Occipital lobe (tissue), 1 donor: ENCODE measurements at regions not wholly inside any gene's neighbourhood (a gene's known extent, or its start where the extent isn't known, plus 50 kb on each side); places are given as distances from the start of the nearest gene placed in this dataset.
"Not testable (repeated sequence)": the region's sequence is repeated elsewhere in the genome, so short reads cannot be mapped to it uniquely, and the experiment has no call there.

ENCODE experiments used
- DNase-seq: peaks from one replicate; lab custom pipeline; 2025; lab: John Stamatoyannopoulos, UW

DNA sequence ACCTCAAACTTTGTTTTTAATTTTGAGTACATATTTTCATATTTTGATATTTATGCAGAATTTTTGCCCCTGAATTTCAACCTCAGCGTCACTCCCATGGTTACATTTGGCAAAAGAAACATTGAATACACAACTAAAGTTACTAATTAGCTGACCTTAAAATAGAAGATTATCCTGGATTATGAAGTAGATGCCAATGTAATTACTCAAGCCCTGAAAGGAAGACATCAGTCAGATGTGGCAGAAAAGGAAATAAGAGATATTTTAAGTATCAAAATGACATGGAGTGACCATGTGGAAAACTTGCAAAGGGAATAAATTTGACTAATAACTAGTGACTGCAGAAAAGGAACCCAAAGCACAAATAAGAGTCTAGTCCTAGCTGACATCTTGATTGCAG lies 701.3 kb upstream of the KCND2 start:
- no peak for DNase-seq

DNA sequence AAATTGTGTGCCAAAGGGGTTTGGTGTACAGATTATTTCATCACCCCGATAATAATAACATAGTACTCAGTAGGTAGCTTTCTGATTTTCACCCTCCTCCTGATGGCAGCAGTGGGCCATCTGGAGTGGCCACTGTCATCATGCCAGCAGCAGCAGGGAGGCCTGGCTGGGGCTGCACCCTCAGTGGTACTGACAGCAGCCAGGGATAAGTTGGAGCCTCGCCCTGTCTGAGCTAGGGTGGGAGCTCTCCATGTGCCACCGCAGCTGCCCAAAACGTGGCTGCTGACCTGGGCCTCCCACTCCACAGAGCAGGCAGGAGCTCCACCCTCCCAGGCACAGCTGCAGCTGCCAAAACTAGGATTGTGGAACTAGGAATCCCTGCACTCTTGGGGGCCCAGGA lies 700.8 kb upstream of the KCND2 start:
- DNase-seq, result no peak

DNA sequence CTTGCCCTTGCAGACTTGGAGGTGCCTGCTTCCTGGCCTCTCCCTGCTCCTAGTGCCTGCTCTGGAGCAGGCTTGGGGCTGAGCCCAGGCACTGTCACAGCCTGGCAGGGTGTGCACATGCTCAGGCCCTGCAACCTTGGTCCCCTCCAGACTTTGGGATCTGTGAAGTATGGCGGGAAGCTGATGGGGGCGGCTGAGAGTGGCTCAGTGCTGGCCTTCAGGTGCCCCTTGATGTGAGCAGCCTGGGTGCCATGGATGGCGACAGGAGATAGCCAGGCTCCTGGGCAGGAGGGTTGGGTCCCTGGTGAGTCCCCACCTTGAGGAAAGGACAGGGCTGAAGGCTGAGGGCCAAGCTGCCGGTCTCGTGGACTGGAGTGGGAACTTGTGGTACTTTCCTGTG lies 700.4 kb upstream of the KCND2 start:
- DNase-seq, result no peak

DNA sequence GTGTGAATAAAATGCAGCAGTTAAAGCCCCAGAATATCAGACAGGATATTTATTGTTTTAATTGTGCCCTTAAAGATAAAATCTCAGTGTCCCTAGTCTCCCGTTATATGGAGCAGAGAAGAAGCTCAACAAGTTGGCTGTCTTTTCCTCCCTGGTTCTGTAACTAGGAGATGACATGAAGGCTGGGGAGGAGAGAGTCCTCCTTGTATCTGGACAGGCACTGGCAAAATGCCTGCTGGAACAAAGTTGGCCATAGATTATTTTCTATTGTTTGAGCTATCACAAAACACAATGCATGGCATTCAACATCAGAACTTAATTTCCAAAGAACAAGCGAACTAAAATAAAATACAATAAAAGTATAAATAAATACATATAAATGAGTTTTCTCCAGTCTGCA lies 694.9 kb upstream of the KCND2 start:
- no peak for DNase-seq

GRCh38 chr7:119594956-119595355 lies 678.0 kb upstream of the KCND2 start:
- no peak for DNase-seq

DNA sequence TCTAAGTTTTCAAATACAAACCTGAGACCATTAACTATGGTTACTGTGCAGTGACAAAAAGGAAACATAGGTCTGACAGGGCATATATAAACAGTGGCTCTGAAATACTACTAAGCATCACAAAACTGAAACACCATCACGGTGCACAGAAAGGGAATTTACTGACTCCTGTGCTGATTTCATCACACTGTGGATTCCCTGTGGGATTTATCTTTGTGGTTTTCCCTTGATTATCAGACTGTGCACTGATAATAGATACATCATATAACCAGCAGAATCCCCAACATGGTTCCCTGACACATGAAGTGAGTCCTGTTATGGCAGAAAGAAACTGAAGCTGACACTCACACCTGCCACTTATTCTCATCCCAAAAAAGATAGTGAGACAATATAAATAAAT lies 676.3 kb upstream of the KCND2 start:
- DNase-seq, result no peak

DNA sequence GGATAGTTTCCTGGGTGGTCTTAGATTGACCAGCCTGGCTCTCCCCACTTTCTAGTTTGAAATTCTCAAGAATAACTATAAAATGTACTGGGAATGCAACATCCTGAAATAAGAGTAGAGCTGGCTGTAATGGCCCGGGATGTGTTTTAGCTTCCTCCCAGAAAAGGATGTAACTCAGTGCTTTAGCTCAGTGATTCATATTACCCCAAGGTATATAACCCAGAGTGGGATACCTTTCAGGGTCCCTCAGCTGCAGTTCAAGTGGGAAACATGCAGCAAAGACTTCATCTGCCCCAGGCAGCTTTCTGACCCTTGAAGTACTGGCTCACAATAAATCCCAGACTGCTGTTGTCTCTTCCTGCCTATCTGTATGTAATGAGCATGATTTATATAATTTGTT lies 666.7 kb upstream of the KCND2 start:
- no peak for DNase-seq

DNA sequence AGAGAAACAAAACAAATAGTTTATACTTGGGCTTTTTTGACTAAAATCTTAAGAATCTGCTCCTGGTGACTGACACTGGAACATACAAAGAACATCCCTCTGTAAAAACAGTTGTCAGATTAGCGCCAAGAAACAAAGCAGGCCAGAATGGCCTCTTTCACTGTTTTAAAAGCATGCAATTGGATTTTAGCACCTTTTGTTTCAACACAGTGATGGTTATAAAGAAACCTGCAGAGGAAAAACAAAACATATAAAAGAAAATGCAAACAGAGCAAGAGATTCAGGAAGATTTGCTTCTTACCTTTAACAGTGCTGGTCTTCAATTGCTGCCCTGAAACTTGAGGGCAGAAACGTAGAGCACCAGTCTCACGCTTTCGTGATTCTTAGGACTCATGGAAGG lies 652.2 kb upstream of the KCND2 start:
- DNase-seq, result no peak

DNA sequence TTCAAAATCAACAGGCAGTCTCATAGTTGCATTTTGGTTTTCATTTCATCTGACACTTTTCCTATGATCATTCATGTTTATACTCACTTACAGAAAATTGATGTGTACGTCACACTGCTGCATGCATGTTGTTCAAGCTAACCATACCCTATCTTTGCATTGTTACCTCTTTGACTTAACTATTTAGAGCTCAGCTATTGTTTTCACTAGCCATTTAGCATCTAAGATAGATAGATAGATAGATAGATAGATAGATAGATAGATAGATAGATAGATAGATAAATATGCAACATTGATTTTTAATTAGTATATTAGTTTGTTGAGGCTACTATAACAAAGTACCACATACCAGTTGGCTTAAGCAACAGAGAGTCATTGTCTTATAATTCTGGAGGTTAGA lies 649.5 kb upstream of the KCND2 start:
- DNase-seq, result no peak

DNA sequence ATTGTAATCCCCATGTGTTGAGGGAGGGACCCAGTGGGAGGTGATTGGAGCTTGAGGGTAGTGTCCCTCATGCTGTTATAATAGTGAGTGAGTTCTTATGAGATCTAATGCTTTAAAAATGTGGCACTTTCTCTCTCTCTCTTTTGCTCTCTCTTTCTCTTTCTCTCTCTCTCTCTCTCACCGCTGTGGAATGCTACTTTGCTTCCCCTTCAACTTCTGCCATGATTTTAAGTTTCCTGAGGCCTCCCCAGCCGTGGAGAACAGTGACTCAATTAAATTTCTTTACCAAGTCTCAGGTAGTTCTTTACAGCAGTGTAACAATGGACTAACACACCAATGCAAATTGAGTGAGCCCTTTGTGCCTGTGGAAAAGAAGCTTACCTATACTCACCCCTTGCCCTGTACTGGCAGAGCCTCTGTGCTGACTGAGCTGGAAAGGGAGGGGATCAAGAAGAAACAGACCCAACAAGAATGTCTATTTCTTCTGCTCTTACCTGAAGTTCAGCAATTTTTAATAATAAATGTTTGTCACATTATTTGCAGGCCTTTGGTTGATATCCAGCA lies 642.5 kb upstream of the KCND2 start:
- no peak for DNase-seq

- not testable (repeated sequence) for DNase-seq
Observed at GRCh38 chr7:119633812-119634211, 639.2 kb upstream of the KCND2 start.

GRCh38 chr7:119640326-119640725 lies 632.6 kb upstream of the KCND2 start:
- DNase-seq, result no peak

DNA sequence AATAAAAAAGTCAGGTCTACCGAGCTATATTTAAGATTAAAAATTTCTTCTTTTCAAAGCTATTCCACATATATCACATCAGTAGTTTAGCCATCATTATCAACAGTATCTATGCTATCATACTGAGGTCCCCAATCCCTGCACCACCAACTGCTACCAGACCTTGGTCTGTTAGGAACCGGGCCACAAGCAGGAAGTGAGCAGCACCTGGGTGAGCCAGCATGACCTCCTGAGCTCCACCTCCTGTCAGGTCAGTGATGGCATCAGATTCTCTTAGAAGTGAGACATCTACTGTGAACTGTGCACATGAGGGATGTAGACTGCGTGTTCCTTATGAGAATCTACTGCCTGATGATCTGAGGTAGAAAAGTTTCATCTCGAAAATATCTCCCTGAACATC lies 632.1 kb upstream of the KCND2 start:
- DNase-seq, result no peak

GRCh38 chr7:119643558-119643957 lies 629.4 kb upstream of the KCND2 start:
- no peak for DNase-seq

DNA sequence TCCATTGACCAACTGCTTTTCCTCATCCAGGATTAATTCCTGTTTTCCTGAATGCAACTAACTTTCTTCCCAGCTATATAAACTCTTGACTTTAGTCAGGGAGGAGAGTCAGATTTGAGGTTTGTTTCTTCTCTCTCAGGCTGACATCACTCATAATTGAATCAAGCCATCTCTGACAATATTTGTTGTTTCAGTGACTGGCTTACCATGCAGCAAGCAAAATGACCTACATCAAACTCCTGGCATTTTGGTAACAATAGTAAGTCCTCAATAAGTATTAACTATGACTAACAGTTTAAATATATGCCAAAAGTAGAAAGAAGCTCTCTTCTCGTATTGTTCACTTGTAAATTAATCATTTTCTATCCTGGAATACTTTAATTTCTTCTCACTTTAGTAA lies 625.7 kb upstream of the KCND2 start:
- no peak for DNase-seq

GRCh38 chr7:119648752-119649151 lies 624.2 kb upstream of the KCND2 start:
- not testable (repeated sequence) for DNase-seq

DNA sequence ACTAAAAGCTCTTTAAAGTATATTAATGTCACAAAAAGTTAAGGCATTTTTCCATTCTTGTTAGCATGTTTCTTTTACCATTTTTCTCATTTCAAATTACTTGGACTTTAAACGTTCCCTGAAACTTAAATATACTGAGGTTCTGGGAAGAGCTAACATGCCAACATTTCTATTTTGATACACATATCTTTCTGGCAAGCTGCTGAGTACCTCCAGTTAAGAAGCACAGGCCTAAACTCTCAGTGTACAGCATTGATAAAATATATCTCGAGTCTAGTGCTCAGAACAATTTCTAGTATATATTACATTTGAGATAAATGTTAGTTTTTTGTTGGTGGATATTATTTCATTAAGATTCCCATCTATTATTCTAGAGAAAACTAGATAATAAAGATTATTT lies 612.9 kb upstream of the KCND2 start:
- DNase-seq, result no peak

GRCh38 chr7:119664601-119665000 lies 608.4 kb upstream of the KCND2 start:
- no peak for DNase-seq

GRCh38 chr7:119665796-119666195 lies 607.2 kb upstream of the KCND2 start:
- DNase-seq, result no peak

DNA sequence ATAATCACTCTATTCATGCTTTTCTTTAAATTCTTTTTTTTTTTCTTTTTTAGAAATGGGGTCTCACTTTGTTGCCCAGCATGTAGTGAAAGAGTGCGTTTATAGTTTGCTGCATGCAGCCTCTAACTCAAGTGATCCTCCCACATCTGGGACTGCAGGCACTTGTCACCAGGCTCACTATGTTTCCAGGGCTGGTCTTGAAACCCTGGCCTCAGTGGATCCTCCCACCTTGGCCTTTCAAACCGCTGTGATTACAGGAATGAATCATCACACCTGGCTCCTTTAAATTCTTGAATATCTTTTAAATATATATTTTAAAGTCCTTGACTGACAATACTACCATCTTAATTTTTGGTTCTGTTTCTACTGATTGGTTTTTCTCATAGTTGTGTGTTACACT lies 591.6 kb upstream of the KCND2 start:
- no peak for DNase-seq

DNA sequence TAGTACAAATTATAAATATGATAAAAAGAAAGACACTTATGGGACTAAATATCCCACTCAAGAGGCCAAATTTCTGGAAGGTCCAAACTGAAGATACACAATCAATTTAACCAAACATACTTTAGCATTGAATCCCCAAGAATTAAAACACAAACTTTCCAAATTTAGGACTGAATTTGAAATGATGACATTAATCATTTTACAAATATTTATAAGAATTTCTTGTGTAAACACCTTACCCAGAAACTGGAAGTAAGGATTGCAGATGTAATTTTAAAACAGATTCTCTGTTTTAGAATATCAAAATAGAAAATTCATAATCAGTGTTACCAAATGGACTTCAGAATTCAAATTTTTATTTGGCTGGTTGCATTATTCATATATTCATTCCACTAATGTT lies 588.2 kb upstream of the KCND2 start:
- no peak for DNase-seq

- no peak for DNase-seq
Observed at GRCh38 chr7:119685906-119686305, 587.1 kb upstream of the KCND2 start.

DNA sequence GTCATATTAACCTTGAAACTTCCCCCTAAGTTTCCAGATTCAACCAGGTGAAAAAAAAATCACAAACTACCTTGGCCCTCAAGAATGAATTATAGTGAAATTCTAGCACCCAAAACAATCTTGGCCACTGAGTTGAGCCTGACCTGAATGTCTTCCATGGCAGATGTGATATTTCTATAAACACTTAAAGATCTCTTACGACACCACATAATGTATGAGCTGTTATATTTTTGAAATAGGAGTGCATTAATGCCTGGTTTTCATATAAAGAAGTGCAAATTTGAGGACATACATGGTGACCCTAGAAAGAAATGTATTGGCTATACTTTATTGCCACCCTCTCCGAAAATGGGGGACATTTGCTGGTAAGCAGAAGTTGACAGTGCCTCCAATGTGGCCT lies 584.1 kb upstream of the KCND2 start:
- no peak for DNase-seq

- no peak for DNase-seq
Observed at GRCh38 chr7:119692541-119692940, 580.4 kb upstream of the KCND2 start.
